ENCODE measurements at regions not wholly inside any gene's neighbourhood (a gene's known extent, or its start where the extent isn't known, plus 50 kb on each side); places are given as distances from the start of the nearest gene placed in this dataset.

DNA sequence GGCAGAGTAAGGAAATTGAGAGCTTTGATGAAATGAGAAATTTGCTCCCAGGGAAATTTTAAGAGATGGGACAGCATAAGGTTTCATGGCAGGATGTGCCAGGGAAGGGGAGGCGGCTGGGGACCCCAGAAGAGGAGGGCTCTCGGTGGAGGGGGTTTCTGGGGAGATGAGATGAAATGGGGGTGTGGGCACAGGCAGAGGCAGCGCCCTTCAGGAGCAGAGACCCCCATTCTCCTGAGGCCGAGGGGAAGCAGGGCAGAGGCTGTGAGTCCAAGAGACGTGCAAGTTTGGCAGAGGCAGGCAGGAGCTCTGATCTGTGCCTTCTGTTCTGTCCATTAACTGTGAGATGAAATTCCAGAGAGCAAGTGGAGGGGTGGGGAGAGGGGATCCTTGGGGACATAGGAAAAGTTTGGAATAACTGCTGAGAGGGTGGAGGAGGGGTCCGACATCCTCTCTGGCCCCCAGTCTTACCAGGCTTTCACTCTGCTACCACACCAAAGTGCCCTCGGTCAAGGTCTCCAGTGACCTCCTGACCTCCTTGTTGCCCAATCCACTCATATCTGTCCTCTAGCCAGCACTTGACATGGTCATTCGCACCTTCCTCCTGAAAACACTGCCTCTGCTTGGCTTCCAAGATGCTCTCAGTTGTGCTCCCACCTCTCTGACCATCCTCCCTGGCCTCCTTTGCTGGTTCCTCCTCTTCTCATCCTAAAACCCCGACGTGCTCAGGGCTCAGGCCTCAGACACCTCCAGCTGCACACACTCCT lies 108.1 kb upstream of the MVB12B start:
- Histone ChIP-seq H3K4me3 (ENCODE audit: low read length) (no peak overlapping the region), H3K36me3 (ENCODE audit: control insufficient read depth, insufficient read depth, low read length) (no peaks in the 10 kb centered on the region), H3K27me3 (ENCODE audit: control insufficient read depth, insufficient read depth, low read length) (peaks cover 39% of the 10 kb centered on the region), H3K9me3 (ENCODE audit: control insufficient read depth, low read depth, low read length) (peaks cover 2% of the 10 kb centered on the region), H3K27ac (ENCODE audit: low read length) (no peak overlapping the region), H3K4me1 (ENCODE audit: control insufficient read depth, insufficient read depth, low read length) (no peaks in the 10 kb centered on the region)
- 80% methylated on average over 1 of the region's 10 CpGs for WGBS (ENCODE audit: insufficient coverage, low lambda C conversion rate)
- no peak for DNase-seq

DNA sequence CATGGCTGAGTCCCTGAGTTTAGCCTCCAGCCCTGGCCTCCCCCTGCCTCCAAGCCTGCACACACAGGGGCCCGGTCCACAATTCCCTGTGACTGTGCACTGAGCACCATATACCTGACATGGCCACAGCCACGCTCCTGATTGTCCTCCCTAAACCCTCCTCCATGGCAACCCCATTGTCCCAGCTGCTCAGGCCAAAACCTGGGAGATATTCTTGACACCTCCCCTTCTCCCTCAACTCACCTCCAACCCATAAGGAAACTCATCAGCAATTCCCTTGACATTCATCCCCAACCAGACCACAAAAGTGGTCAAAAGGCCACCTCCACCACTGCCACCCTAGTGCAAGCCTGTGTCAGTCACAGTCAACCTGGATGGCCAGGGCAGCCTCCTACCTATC lies 107.5 kb upstream of the MVB12B start:
- no CpG with 5 or more reads among the region's 2 CpGs for WGBS (ENCODE audit: insufficient coverage, low lambda C conversion rate)
- H3K27ac ChIP-seq (ENCODE audit: low read length), result no peak overlapping the region
- DNase-seq, result no peak
- H3K9me3 ChIP-seq (ENCODE audit: control insufficient read depth, low read depth, low read length), result no peaks in the 10 kb centered on the region
- no peaks in the 10 kb centered on the region for H3K36me3 ChIP-seq (ENCODE audit: control insufficient read depth, insufficient read depth, low read length)
- H3K27me3 ChIP-seq (ENCODE audit: control insufficient read depth, insufficient read depth, low read length), result peaks cover 45% of the 10 kb centered on the region
- H3K4me1 ChIP-seq (ENCODE audit: control insufficient read depth, insufficient read depth, low read length), result no peaks in the 10 kb centered on the region
- H3K4me3 ChIP-seq (ENCODE audit: low read length), result no peak overlapping the region

DNA sequence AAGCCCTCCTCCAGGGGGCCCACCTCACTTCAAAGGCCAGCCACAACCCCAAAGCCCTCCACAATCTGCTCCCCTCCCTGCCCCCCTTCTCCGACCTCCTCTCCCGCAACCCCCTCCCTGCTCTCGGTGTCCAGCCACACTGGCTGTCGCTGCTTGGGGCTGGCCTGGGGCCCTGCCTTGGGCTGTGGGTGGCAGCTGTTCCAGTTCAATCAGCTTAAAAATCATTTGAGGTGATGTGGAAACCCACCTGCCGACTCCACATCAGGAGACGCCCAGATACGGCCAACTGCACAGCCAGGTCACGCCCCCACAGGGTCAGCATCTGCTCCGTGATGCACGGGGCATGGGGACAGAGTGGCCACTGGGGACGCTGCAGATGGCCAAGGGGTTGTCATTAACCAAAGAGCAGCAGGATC lies 107.0 kb upstream of the MVB12B start:
- H3K9me3 ChIP-seq (ENCODE audit: control insufficient read depth, low read depth, low read length), result no peaks in the 10 kb centered on the region
- H3K36me3 ChIP-seq (ENCODE audit: control insufficient read depth, insufficient read depth, low read length), result no peaks in the 10 kb centered on the region
- no CpG with 5 or more reads among the region's 11 CpGs for WGBS (ENCODE audit: insufficient coverage, low lambda C conversion rate)
- H3K4me1 ChIP-seq (ENCODE audit: control insufficient read depth, insufficient read depth, low read length), result no peaks in the 10 kb centered on the region
- no peak overlapping the region for H3K27ac ChIP-seq (ENCODE audit: low read length)
- no peak overlapping the region for H3K4me3 ChIP-seq (ENCODE audit: low read length)
- DNase-seq, result no peak
- peaks cover 49% of the 10 kb centered on the region for H3K27me3 ChIP-seq (ENCODE audit: control insufficient read depth, insufficient read depth, low read length)

DNA sequence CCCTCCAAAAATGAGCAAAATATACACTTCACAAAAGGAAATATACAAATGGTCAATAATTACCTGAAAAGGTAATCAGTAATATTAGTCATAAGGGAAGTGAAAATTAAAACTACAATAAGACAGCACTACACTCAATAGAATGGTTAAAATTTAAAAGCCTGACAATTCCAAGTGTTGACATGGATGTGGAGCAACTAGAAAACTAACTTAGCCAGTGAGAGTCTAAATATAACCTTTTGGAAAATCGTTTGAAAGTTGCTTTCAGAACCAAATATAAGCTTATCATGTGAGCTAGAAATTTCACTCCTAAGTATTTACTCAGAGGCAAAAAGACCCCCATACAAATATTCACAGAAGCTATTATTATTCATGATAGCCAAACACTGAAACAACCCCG lies 105.1 kb upstream of the MVB12B start:
- Histone ChIP-seq H3K27me3 (ENCODE audit: control insufficient read depth, insufficient read depth, low read length) (peaks cover 56% of the 10 kb centered on the region), H3K4me3 (ENCODE audit: low read length) (no peak overlapping the region), H3K9me3 (ENCODE audit: control insufficient read depth, low read depth, low read length) (no peaks in the 10 kb centered on the region), H3K27ac (ENCODE audit: low read length) (no peak overlapping the region), H3K36me3 (ENCODE audit: control insufficient read depth, insufficient read depth, low read length) (no peaks in the 10 kb centered on the region), H3K4me1 (ENCODE audit: control insufficient read depth, insufficient read depth, low read length) (no peaks in the 10 kb centered on the region)
- DNase-seq, result no peak
- WGBS (ENCODE audit: insufficient coverage, low lambda C conversion rate), result no CpG with 5 or more reads among the region's 2 CpGs

GRCh38 chr9:126222363-126222834 lies 104.2 kb upstream of the MVB12B start:
- DNase-seq, result no peak
- Histone ChIP-seq H3K4me1 (ENCODE audit: control insufficient read depth, insufficient read depth, low read length) (no peaks in the 10 kb centered on the region), H3K27ac (ENCODE audit: low read length) (no peak overlapping the region), H3K9me3 (ENCODE audit: control insufficient read depth, low read depth, low read length) (no peaks in the 10 kb centered on the region), H3K27me3 (ENCODE audit: control insufficient read depth, insufficient read depth, low read length) (peaks cover 56% of the 10 kb centered on the region), H3K36me3 (ENCODE audit: control insufficient read depth, insufficient read depth, low read length) (no peaks in the 10 kb centered on the region), H3K4me3 (ENCODE audit: low read length) (no peak overlapping the region)
- WGBS (ENCODE audit: insufficient coverage, low lambda C conversion rate), result no CpG with 5 or more reads among the region's 26 CpGs

DNA sequence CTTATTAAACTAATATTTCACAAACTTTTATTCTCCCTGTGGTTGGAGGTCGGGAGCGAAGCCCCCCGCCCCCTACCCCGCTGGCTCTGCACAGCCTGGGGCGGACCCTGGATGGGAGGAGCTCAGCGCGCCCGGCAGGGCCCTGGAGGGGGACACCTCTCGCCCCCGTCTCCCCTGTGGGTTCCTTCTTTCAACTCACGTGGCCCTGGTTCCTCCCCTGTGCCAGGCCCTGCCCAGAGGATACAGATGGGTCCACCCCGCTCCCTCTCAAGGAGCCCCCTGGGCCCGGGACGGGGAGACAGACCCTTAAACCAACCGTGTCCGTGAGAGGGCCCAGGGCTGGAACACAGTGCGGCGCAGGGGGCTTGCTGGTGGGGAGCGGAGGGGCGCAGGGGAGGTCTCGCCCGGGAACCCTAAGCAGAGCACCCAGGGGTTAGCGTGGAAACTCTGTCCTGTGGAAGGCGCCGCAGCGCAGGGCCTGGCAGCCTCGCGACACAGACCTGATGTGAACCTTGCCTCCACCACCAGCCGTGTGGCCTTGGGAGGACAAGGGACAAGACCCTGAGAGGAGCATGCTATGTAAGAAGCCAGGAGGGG lies 103.7 kb upstream of the MVB12B start:
- Histone ChIP-seq H3K4me3 (ENCODE audit: low read length) (no peak overlapping the region), H3K27me3 (ENCODE audit: control insufficient read depth, insufficient read depth, low read length) (peaks cover 57% of the 10 kb centered on the region), H3K9me3 (ENCODE audit: control insufficient read depth, low read depth, low read length) (no peaks in the 10 kb centered on the region), H3K4me1 (ENCODE audit: control insufficient read depth, insufficient read depth, low read length) (no peaks in the 10 kb centered on the region), H3K36me3 (ENCODE audit: control insufficient read depth, insufficient read depth, low read length) (no peaks in the 10 kb centered on the region), H3K27ac (ENCODE audit: low read length) (no peak overlapping the region)
- DNase-seq, result no peak
- no CpG with 5 or more reads among the region's 29 CpGs for WGBS (ENCODE audit: insufficient coverage, low lambda C conversion rate)

DNA sequence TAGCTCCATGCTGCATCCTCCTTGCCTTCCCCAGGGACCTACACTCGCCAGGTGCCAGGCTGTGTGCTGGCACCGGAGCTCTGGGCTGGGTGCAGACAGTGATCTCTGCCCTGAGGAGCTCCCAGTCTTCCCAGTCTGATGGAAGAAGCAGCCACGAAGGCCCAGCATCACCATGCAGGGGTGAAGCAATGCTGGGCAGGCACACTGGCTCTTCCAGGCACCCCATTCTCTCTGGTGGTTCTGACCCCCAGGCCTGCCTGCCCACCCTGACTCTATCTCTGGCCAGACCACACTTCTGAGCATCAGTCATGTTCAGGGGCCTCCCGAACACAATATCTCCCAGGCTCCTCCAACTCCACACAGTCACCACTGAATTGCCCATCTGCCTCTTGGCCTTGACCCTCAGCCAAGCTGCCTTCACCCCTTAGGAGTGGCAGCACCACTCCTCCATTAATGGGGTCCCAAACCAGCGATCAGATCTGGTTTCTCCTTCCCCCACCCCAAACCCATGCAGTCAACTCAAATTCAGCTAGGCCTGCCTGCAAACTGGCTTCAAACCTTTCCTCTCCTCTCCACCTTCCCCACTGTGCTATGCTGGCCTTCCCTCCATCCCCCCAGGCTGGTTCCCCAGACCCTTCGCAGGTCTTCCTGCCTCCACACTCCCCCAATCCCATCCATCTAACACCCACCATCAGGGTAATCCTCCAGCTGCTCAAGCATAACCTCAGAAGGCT lies 102.7 kb upstream of the MVB12B start:
- WGBS (ENCODE audit: insufficient coverage, low lambda C conversion rate), result no CpG with 5 or more reads among the region's 6 CpGs
- Histone ChIP-seq H3K27ac (ENCODE audit: low read length) (no peak overlapping the region), H3K36me3 (ENCODE audit: control insufficient read depth, insufficient read depth, low read length) (no peaks in the 10 kb centered on the region), H3K4me1 (ENCODE audit: control insufficient read depth, insufficient read depth, low read length) (no peaks in the 10 kb centered on the region), H3K4me3 (ENCODE audit: low read length) (no peak overlapping the region), H3K9me3 (ENCODE audit: control insufficient read depth, low read depth, low read length) (no peaks in the 10 kb centered on the region), H3K27me3 (ENCODE audit: control insufficient read depth, insufficient read depth, low read length) (peaks cover 63% of the 10 kb centered on the region)
- DNase-seq, result no peak

- Histone ChIP-seq H3K27me3 (ENCODE audit: control insufficient read depth, insufficient read depth, low read length) (peaks cover 51% of the 10 kb centered on the region), H3K27ac (ENCODE audit: low read length) (no peak overlapping the region), H3K36me3 (ENCODE audit: control insufficient read depth, insufficient read depth, low read length) (no peaks in the 10 kb centered on the region), H3K9me3 (ENCODE audit: control insufficient read depth, low read depth, low read length) (no peaks in the 10 kb centered on the region), H3K4me3 (ENCODE audit: low read length) (no peak overlapping the region), H3K4me1 (ENCODE audit: control insufficient read depth, insufficient read depth, low read length) (no peaks in the 10 kb centered on the region)
- no CpG with 5 or more reads among the region's 18 CpGs for WGBS (ENCODE audit: insufficient coverage, low lambda C conversion rate)
- no peak for DNase-seq
Measured at GRCh38 chr9:126225611-126226609, 100.7 kb upstream of the MVB12B start.

DNA sequence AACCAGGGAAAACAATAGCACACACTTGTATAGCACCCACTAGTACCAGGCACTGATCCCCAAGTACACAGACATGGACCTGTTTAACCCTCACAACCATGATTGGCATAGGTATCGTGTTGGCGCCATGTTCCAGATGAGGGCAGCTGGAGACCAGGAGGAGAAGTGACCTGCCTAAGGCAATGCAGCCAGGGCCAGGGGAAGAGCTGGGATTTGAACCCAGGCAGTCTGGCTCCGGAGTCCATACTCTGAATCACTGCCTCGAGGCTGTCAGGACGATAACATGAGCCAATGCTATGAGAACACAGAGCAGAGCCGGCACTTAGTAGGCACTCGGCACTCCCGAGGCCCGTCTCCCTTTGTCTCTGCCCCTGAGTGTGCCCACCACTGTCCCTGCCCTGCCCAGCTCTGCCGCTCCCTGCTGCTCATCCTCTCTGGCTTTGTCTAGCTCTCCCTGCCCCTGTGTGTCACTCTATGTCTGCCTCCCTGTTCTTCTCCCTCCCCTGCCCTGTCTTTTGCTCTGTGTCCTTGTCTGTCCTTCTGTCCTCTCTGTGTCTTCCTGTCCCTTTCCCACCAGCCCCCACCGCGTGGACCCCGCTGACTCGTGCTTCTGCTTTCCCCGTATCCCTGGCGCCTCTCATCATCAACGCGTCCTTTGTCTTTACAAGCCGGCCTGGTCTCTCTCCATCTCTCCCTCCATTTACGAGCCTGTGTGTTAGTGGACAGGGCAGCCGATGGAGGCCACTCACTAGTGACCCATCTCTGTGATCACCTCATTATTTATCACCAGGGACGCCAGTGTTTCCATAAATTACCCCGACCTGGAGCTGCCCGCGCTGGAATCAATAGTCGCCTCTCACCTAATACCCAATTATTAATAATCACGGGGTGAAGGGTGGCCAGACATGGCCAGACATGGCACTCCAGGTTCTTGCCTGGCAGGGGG lies 99.4 kb upstream of the MVB12B start:
- WGBS (ENCODE audit: insufficient coverage, low lambda C conversion rate), result no CpG with 5 or more reads among the region's 27 CpGs
- H3K36me3 ChIP-seq (ENCODE audit: control insufficient read depth, insufficient read depth, low read length), result no peaks in the 10 kb centered on the region
- DNase-seq, result no peak
- no peak overlapping the region for H3K4me3 ChIP-seq (ENCODE audit: low read length)
- no peak overlapping the region for H3K27ac ChIP-seq (ENCODE audit: low read length)
- no peaks in the 10 kb centered on the region for H3K4me1 ChIP-seq (ENCODE audit: control insufficient read depth, insufficient read depth, low read length)
- H3K27me3 ChIP-seq (ENCODE audit: control insufficient read depth, insufficient read depth, low read length), result peaks cover 41% of the 10 kb centered on the region
- no peaks in the 10 kb centered on the region for H3K9me3 ChIP-seq (ENCODE audit: control insufficient read depth, low read depth, low read length)
